ENCODE measurements at regions not wholly inside any gene's neighbourhood (a gene's known extent, or its start where the extent isn't known, plus 50 kb on each side); places are given as distances from the start of the nearest gene placed in this dataset.
A peak's percentile ranks its signal among the peaks of the same experiment; 100 is the strongest.

DNA sequence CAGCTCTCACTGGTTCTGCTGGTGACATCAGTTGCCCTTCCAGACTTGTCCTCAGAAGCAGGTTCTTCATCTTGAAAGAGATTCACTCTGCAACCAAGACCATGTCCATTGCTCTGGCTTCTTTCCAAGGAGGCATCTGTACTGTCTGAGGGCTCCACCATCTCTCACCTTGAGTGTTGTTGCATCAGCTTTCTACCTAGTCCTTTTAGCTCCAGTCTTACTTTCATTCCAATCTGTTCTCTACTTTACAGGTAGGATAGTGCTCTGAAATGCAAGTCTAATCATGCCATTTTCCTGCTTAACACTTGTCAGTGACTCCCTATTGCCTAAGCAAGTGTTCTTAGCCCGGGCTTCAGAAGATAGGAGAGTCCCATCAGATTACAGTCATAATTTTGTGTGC, 117.7 kb downstream of the EN1 start:
- no peak overlapping the region for H3K9ac ChIP-seq
- no peak for TF ChIP-seq Cebpa-rat (IDR thresholded peaks at IDR 0.05)
- peaks cover 18 to 42% (median 31%) of the 10 kb centered on the region in 10 experiments for H3K4me1 ChIP-seq
- no peak overlapping the region for H3K4me3 ChIP-seq
- H3K36me3 ChIP-seq = no peaks in the 10 kb centered on the region
- peak overlapping the region in 10 of 11 experiments; percentile 33 to 93 (median 72); a peak in 18 of 22 replicates for H3K4me2 ChIP-seq
- peaks cover 18 to 48% (median 34%) of the 10 kb centered on the region in 11 experiments for H3K9me3 ChIP-seq (replicated peaks in 1 of 11)
- no peaks in the 10 kb centered on the region for H4K20me1 ChIP-seq
- H3K27ac ChIP-seq = peak overlapping the region in 2 of 11 experiments; percentile 22 to 72; a peak in 1 of 22 replicates
- H3K27me3 ChIP-seq = no peaks in the 10 kb centered on the region

DNA sequence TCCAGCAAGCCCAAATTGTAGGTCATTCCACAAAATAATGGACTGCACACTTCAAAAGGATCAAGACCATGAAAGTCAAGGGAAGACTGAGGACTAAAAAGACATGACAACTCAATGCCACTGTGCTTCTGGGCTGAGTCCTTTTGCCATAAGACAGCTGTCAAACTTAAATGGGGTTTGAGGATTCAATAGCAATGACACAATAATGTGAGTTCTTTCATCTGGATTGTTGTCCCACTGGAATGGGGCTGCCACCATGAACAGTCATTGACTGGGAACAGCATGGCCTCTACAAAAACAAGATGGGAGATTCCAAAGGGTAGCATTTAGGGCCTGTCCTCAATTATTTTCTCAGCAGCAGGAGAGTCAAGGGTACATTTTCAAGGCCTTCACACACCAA, 118.5 kb downstream of the EN1 start:
- TF ChIP-seq Cebpa-rat (IDR thresholded peaks at IDR 0.05) = peak in 5 of 11 experiments; percentile 16 to 88 (median 34); a peak in 6 of 22 replicates
- H3K9me3 ChIP-seq (replicated peaks in 1 of 11) = peaks cover 18 to 50% (median 33%) of the 10 kb centered on the region in 11 experiments
- no peaks in the 10 kb centered on the region for H3K36me3 ChIP-seq
- H3K27me3 ChIP-seq = no peaks in the 10 kb centered on the region
- H3K4me1 ChIP-seq = peaks cover 18 to 42% (median 31%) of the 10 kb centered on the region in 10 experiments
- peak overlapping the region in 1 of 11 experiments; percentile 76; a peak in 2 of 22 replicates for H3K4me2 ChIP-seq
- H3K27ac ChIP-seq = no peak overlapping the region
- no peaks in the 10 kb centered on the region for H4K20me1 ChIP-seq
- no peak overlapping the region for H3K9ac ChIP-seq
- no peak overlapping the region for H3K4me3 ChIP-seq

DNA sequence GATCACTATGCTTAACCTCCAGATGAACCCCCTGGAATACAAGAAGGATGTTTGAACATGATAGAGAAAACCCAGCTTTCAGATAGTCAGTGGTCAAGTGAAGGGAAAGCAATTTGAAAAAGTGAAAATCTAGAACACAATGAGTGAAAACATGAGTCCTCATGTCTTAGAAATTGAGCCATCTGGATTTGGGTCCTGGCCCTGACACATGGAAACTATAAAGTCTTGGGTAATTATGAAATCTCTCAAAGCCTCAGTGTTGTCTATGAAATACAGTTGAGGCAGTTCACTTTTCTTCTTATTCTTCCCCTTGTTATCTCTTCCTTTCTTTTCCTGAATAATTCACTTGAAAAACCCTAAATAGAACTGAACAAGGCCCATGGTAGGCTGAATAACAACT, 120.6 kb downstream of the EN1 start:
- no peak for TF ChIP-seq Cebpa-rat (IDR thresholded peaks at IDR 0.05)
- Histone ChIP-seq H3K27ac (no peak overlapping the region), H3K36me3 (no peaks in the 10 kb centered on the region), H3K4me2 (no peak overlapping the region), H3K4me1 (peaks cover 20 to 30% (median 24%) of the 10 kb centered on the region in 10 experiments), H3K9ac (no peak overlapping the region), H3K9me3 (replicated peaks in 1 of 11) (peaks cover 18 to 45% (median 29%) of the 10 kb centered on the region in 11 experiments), H3K27me3 (no peaks in the 10 kb centered on the region), H4K20me1 (no peaks in the 10 kb centered on the region), H3K4me3 (no peak overlapping the region)

DNA sequence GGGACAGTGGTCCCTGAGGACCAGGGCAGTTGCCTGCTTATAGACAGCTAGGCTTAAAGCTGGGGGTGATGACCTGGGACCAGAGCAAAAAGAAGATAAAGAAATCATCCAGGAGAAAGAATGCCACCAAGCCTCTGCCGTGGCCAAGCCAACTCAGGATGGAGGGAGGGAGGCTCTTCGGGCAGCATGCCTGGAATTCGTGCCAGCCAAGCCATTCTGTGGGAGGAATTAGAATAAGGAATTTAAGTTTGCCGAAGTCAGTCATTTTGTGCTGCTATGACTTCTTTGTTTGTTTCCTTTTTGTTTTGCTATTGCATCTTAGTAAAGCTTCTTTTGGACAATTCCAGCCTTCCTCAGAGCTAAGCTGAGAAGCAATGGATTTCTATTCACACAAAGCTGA, 124.1 kb downstream of the EN1 start:
- Histone ChIP-seq H4K20me1 (no peaks in the 10 kb centered on the region), H3K9me3 (replicated peaks in 1 of 11) (peaks cover 17 to 38% (median 23%) of the 10 kb centered on the region in 11 experiments), H3K9ac (no peak overlapping the region), H3K27me3 (no peaks in the 10 kb centered on the region), H3K4me1 (peaks cover 0 to 7% (median 0%) of the 10 kb centered on the region in 10 experiments; a peak in 5 of 20 replicates), H3K36me3 (no peaks in the 10 kb centered on the region), H3K27ac (no peak overlapping the region), H3K4me2 (no peak overlapping the region), H3K4me3 (no peak overlapping the region)
- TF ChIP-seq Cebpa-rat (IDR thresholded peaks at IDR 0.05) = no peak

DNA sequence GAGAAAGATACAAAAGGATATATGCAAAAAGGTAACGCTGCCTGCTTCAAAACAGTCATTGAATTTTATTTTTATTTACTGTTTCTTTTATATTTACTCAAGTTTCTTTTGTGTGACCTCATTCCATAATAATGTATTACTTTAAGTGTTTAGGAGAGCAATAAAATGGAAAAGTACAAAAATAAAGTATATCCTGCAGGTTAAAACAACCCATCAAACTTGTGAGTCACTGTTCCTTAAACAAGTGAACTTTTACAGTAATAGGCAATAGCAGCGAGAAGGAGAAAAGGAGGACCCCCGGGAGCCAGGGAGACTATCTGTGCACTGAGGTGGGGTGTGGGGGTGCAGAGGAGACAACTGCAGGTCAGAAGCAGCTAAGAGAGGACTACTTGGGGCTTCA, 124.5 kb downstream of the EN1 start:
- H3K4me3 ChIP-seq = no peak overlapping the region
- TF ChIP-seq Cebpa-rat (IDR thresholded peaks at IDR 0.05) = no peak
- H3K27me3 ChIP-seq = no peaks in the 10 kb centered on the region
- H3K4me1 ChIP-seq = peaks cover 0 to 7% (median 0%) of the 10 kb centered on the region in 10 experiments; a peak in 5 of 20 replicates
- H4K20me1 ChIP-seq = no peaks in the 10 kb centered on the region
- H3K27ac ChIP-seq = no peak overlapping the region
- peaks cover 13 to 34% (median 19%) of the 10 kb centered on the region in 11 experiments for H3K9me3 ChIP-seq (replicated peaks in 1 of 11)
- H3K36me3 ChIP-seq = no peaks in the 10 kb centered on the region
- H3K9ac ChIP-seq = no peak overlapping the region
- H3K4me2 ChIP-seq = no peak overlapping the region

DNA sequence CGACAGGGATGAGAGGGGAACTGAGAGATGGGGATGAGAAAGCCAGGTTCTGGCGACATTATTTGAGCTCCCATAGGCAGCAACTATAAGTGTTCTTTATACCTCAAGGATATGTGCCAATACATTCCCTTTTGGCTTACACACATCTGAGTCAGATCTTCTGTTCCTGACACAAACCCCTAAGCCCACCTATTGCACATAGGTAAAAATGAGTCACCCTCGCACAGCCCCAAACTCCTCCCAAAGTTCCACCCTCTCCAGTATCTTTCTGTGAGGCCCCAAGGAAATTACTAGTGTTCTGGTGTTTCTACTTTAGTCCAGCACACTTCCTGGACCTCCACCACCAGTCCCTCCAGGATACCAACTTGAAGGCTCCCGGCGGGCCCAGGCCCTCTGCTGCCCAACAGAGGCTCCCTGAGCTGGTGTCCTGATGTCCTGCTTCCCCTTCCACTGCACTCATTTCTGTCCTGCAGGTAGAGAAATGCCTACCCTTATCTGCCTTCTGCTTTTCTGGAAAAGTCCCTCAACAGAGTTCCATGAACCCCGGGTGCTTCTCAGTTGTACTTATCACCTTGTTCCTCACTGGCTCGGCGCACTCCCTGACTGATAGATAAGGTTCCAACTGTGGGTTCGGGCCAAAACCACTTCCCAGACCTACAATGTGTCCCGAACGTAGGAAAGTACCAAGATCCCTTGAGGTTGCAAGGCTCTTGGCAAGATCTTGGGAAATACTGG, 125.5 kb downstream of the EN1 start:
- H3K9ac ChIP-seq = no peak overlapping the region
- no peak overlapping the region for H3K27ac ChIP-seq
- H3K27me3 ChIP-seq = no peaks in the 10 kb centered on the region
- peaks cover 0 to 7% (median 0%) of the 10 kb centered on the region in 10 experiments; a peak in 5 of 20 replicates for H3K4me1 ChIP-seq
- H4K20me1 ChIP-seq = no peaks in the 10 kb centered on the region
- peaks cover 3 to 24% (median 9%) of the 10 kb centered on the region in 11 experiments for H3K9me3 ChIP-seq (replicated peaks in 1 of 11)
- no peak overlapping the region for H3K4me2 ChIP-seq
- H3K4me3 ChIP-seq = no peak overlapping the region
- no peaks in the 10 kb centered on the region for H3K36me3 ChIP-seq
- TF ChIP-seq Cebpa-rat (IDR thresholded peaks at IDR 0.05) = no peak

DNA sequence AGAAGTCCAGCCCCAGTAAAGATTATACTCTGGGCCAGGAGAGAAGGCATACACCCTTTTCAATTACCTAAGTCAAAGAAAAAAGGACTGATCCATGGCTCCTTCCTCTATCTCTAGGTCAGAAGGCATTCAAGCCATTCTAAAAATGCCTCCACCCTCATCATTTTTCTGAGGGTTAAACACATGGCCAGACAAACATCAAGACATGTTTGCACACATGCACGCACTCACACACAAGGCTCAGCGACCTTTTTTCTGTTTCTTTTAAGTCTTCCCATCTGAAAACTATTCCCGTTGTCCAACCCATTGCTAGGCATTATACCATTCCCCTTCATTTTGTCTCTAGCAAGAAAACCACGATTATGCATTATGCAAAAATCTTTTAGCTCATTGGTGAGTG, 126.6 kb downstream of the EN1 start:
- Histone ChIP-seq H3K36me3 (no peaks in the 10 kb centered on the region), H3K27me3 (no peaks in the 10 kb centered on the region), H3K4me2 (peak overlapping the region in 3 of 11 experiments; percentile 21 to 38 (median 34); a peak in 4 of 22 replicates), H3K4me1 (peaks cover 0 to 7% (median 0%) of the 10 kb centered on the region in 10 experiments; a peak in 5 of 20 replicates), H4K20me1 (no peaks in the 10 kb centered on the region), H3K9me3 (replicated peaks in 1 of 11) (peaks cover 0 to 13% (median 0%) of the 10 kb centered on the region in 11 experiments; a peak in 3 of 22 replicates), H3K9ac (no peak overlapping the region), H3K27ac (no peak overlapping the region), H3K4me3 (no peak overlapping the region)
- no peak for TF ChIP-seq Cebpa-rat (IDR thresholded peaks at IDR 0.05)

DNA sequence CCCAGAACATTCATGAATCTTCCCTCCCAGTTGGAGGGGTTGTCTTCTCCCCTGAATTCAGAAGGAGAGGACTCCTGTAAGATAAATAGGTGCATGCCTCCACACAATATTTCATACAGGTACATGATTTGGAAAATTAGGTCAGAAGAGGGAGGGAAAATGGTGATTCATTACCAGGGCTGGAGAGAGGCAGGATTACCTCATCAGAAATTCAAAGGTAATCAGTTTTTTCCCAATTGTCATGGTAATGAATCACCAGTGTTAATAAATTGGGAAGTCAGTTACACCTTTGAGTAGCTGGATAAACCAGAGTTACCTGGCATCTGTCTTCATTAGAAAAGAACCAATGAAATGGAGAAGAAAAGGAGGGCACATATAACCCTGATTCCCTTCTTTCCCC, 128.5 kb downstream of the EN1 start:
- Histone ChIP-seq H3K9ac (no peak overlapping the region), H3K27ac (no peak overlapping the region), H3K4me1 (peaks cover 0 to 7% (median 0%) of the 10 kb centered on the region in 10 experiments; a peak in 5 of 20 replicates), H3K27me3 (no peaks in the 10 kb centered on the region), H3K4me3 (no peak overlapping the region), H4K20me1 (no peaks in the 10 kb centered on the region), H3K36me3 (no peaks in the 10 kb centered on the region), H3K9me3 (replicated peaks in 1 of 11) (peaks cover 0 to 6% (median 0%) of the 10 kb centered on the region in 11 experiments; a peak in 1 of 22 replicates), H3K4me2 (no peak overlapping the region)
- no peak for TF ChIP-seq Cebpa-rat (IDR thresholded peaks at IDR 0.05)

DNA sequence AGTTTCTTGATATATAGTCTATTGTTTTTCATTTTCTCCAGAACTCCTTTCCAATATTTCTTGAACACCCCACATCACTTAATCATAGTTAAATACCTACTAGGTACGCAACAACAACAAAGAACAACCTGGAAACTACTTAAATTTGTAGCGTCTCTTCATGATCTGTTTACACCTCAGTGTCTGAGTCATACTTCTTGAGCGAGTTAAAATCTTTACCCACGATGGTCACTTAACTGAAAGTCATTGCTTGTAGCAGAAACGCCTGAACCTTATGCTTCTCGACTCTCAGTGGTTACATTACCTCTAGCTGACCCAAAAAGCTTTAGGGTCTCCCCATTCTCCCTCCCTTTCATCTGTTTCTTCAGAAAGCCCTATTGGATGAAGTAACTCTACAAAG, 131.3 kb downstream of the EN1 start:
- TF ChIP-seq Cebpa-rat (IDR thresholded peaks at IDR 0.05) = no peak

More for the DNA sequence above, 131.3 kb downstream of the EN1 start:
- Histone ChIP-seq H3K4me1 (peaks cover 0 to 7% (median 0%) of the 10 kb centered on the region in 10 experiments; a peak in 4 of 20 replicates), H3K9me3 (replicated peaks in 1 of 11) (no peaks in the 10 kb centered on the region), H3K27me3 (no peaks in the 10 kb centered on the region), H3K4me3 (no peak overlapping the region), H3K4me2 (no peak overlapping the region), H4K20me1 (no peaks in the 10 kb centered on the region), H3K36me3 (no peaks in the 10 kb centered on the region), H3K27ac (no peak overlapping the region), H3K9ac (no peak overlapping the region)
